Activated T-helper 2 cell treated with anti-CD3 and anti-CD28 coated beads, Interferon-gamma antibody, Interleukin-2, Interleukin-4, amounts not matched to agents 10 μg/mL and 5 μg/mL and 100 μg/mL, durations not matched to agents 14 hours and 24 hours and 36 hours (primary cell): ENCODE measurements at regions not wholly inside any gene's neighbourhood (a gene's known extent, or its start where the extent isn't known, plus 50 kb on each side); places are given as distances from the start of the nearest gene placed in this dataset.

Experiments
- DNase-seq: peaks from one replicate; pipeline ENCODE4 v3.0.0; 2021; ENCODE audit warnings: low spot score
- H3K27ac Mint-ChIP-seq: one replicate; pipeline ENCODE4 v1.8.0; 2021; ENCODE audit warnings: mixed read lengths
- H3K27me3 Mint-ChIP-seq: one replicate; pipeline ENCODE4 v1.8.0; 2021; ENCODE audit warnings: low read depth, mixed read lengths
- H3K36me3 Mint-ChIP-seq: one replicate; pipeline ENCODE4 v1.8.0; 2021; ENCODE audit warnings: low read depth, mixed read lengths
- H3K4me1 Mint-ChIP-seq: one replicate; pipeline ENCODE4 v1.8.0; 2021; ENCODE audit warnings: low read depth, mixed read lengths
- H3K4me3 Mint-ChIP-seq: one replicate; pipeline ENCODE4 v1.8.0; 2021; ENCODE audit warnings: low read depth, mild to moderate bottlenecking, moderate library complexity, mixed read lengths
- H3K9me3 Mint-ChIP-seq: one replicate; pipeline ENCODE4 v1.8.0; 2021; ENCODE audit warnings: mixed read lengths
- intact Hi-C: fragments of 100-400 bp; cut with micrococcal nuclease; formaldehyde crosslinking; loops from one replicate; pipeline ENCODE4 v1.15.1; 2023

GRCh38 chr14:42429401-42429800, 822.7 kb downstream of the LRFN5 start:
- Mint-ChIP-seq H3K27ac (no peak overlapping the region), H3K36me3 (no peaks in the 10 kb centered on the region), H3K9me3 (peaks cover 38% of the 10 kb centered on the region), H3K4me3 (no peak overlapping the region), H3K27me3 (no peaks in the 10 kb centered on the region), H3K4me1 (no peaks in the 10 kb centered on the region)
- no peak for DNase-seq
- intact Hi-C loops: no loop called here

GRCh38 chr14:42428996-42429395, 822.3 kb downstream of the LRFN5 start:
- no peak for DNase-seq
- no peaks in the 10 kb centered on the region for H3K36me3 Mint-ChIP-seq

GRCh38 chr14:42424501-42424900, 817.8 kb downstream of the LRFN5 start:
- Mint-ChIP-seq H3K36me3 (no peaks in the 10 kb centered on the region), H3K27me3 (no peaks in the 10 kb centered on the region), H3K9me3 (peaks cover 10% of the 10 kb centered on the region), H3K4me1 (no peaks in the 10 kb centered on the region), H3K4me3 (no peak overlapping the region), H3K27ac (no peak overlapping the region)
- intact Hi-C loops: no loop called here
- DNase-seq: no peak

More at GRCh38 chr14:42428996-42429395, 822.3 kb downstream of the LRFN5 start:
- H3K4me1 Mint-ChIP-seq: no peaks in the 10 kb centered on the region
- intact Hi-C loops: no loop called here
- H3K27ac Mint-ChIP-seq: no peak overlapping the region
- H3K4me3 Mint-ChIP-seq: no peak overlapping the region
- no peaks in the 10 kb centered on the region for H3K27me3 Mint-ChIP-seq
- peaks cover 36% of the 10 kb centered on the region for H3K9me3 Mint-ChIP-seq

GRCh38 chr14:42421377-42422078, 814.9 kb downstream of the LRFN5 start:
- Mint-ChIP-seq H3K36me3 (no peaks in the 10 kb centered on the region), H3K27me3 (no peaks in the 10 kb centered on the region), H3K4me1 (no peaks in the 10 kb centered on the region), H3K9me3 (peaks cover 12% of the 10 kb centered on the region), H3K4me3 (no peak overlapping the region), H3K27ac (no peak overlapping the region)
- DNase-seq: no peak
- intact Hi-C loops: no loop called here

- Mint-ChIP-seq H3K36me3 (no peaks in the 10 kb centered on the region), H3K27me3 (no peaks in the 10 kb centered on the region), H3K27ac (no peak overlapping the region), H3K4me1 (no peaks in the 10 kb centered on the region), H3K4me3 (no peak overlapping the region), H3K9me3 (peaks cover 15% of the 10 kb centered on the region)
- no peak for DNase-seq
- intact Hi-C loops: no loop called here
Observed at GRCh38 chr14:42420071-42420470, 813.4 kb downstream of the LRFN5 start.

- no peaks in the 10 kb centered on the region for H3K27me3 Mint-ChIP-seq
- H3K36me3 Mint-ChIP-seq: no peaks in the 10 kb centered on the region
- no peak overlapping the region for H3K4me3 Mint-ChIP-seq
- peaks cover 36% of the 10 kb centered on the region for H3K9me3 Mint-ChIP-seq
- DNase-seq: no peak
- no peaks in the 10 kb centered on the region for H3K4me1 Mint-ChIP-seq
- no peak overlapping the region for H3K27ac Mint-ChIP-seq
- intact Hi-C loops: no loop called here
Observed at GRCh38 chr14:42407153-42407552, 800.5 kb downstream of the LRFN5 start.

GRCh38 chr14:42391146-42391834, 784.6 kb downstream of the LRFN5 start:
- no peak for DNase-seq
- Mint-ChIP-seq H3K4me3 (no peak overlapping the region), H3K27me3 (no peaks in the 10 kb centered on the region), H3K36me3 (no peaks in the 10 kb centered on the region), H3K4me1 (no peaks in the 10 kb centered on the region), H3K9me3 (peaks cover 38% of the 10 kb centered on the region), H3K27ac (no peak overlapping the region)
- intact Hi-C loops: no loop called here

GRCh38 chr14:42378880-42379279, 772.2 kb downstream of the LRFN5 start:
- H3K4me1 Mint-ChIP-seq: no peaks in the 10 kb centered on the region
- H3K36me3 Mint-ChIP-seq: no peaks in the 10 kb centered on the region
- H3K27me3 Mint-ChIP-seq: no peaks in the 10 kb centered on the region
- DNase-seq: no peak
- H3K4me3 Mint-ChIP-seq: no peak overlapping the region
- no peak overlapping the region for H3K27ac Mint-ChIP-seq
- peaks cover 26% of the 10 kb centered on the region for H3K9me3 Mint-ChIP-seq
- intact Hi-C loops: no loop called here

- no peak overlapping the region for H3K27ac Mint-ChIP-seq
- H3K36me3 Mint-ChIP-seq: no peaks in the 10 kb centered on the region
- peaks cover 31% of the 10 kb centered on the region for H3K9me3 Mint-ChIP-seq
- H3K27me3 Mint-ChIP-seq: no peaks in the 10 kb centered on the region
- no peak for DNase-seq
- H3K4me3 Mint-ChIP-seq: no peak overlapping the region
- intact Hi-C loops: no loop called here
- H3K4me1 Mint-ChIP-seq: no peaks in the 10 kb centered on the region
Observed at GRCh38 chr14:42378274-42378673, 771.6 kb downstream of the LRFN5 start.

- Mint-ChIP-seq H3K4me3 (no peak overlapping the region), H3K27ac (no peak overlapping the region), H3K27me3 (no peaks in the 10 kb centered on the region), H3K9me3 (peaks cover 34% of the 10 kb centered on the region), H3K36me3 (no peaks in the 10 kb centered on the region), H3K4me1 (no peaks in the 10 kb centered on the region)
- intact Hi-C loops: no loop called here
- no peak for DNase-seq
Observed at GRCh38 chr14:42374332-42374731, 767.7 kb downstream of the LRFN5 start.

- intact Hi-C loops: no loop called here
- no peaks in the 10 kb centered on the region for H3K27me3 Mint-ChIP-seq
- peaks cover 27% of the 10 kb centered on the region for H3K9me3 Mint-ChIP-seq
- H3K4me1 Mint-ChIP-seq: no peaks in the 10 kb centered on the region
- DNase-seq: no peak
- no peak overlapping the region for H3K27ac Mint-ChIP-seq
- no peak overlapping the region for H3K4me3 Mint-ChIP-seq
- no peaks in the 10 kb centered on the region for H3K36me3 Mint-ChIP-seq
Observed at GRCh38 chr14:42370056-42370455, 763.4 kb downstream of the LRFN5 start.

GRCh38 chr14:42368234-42368633, 761.6 kb downstream of the LRFN5 start:
- Mint-ChIP-seq H3K36me3 (no peaks in the 10 kb centered on the region), H3K4me1 (no peaks in the 10 kb centered on the region), H3K27ac (no peak overlapping the region), H3K27me3 (no peaks in the 10 kb centered on the region), H3K9me3 (peaks cover 29% of the 10 kb centered on the region), H3K4me3 (no peak overlapping the region)
- DNase-seq: no peak
- intact Hi-C loops: no loop called here

GRCh38 chr14:42353315-42353714, 746.6 kb downstream of the LRFN5 start:
- peaks cover 19% of the 10 kb centered on the region for H3K9me3 Mint-ChIP-seq
- intact Hi-C loops: no loop called here
- H3K36me3 Mint-ChIP-seq: no peaks in the 10 kb centered on the region

More at GRCh38 chr14:42353315-42353714, 746.6 kb downstream of the LRFN5 start:
- no peaks in the 10 kb centered on the region for H3K4me1 Mint-ChIP-seq
- no peaks in the 10 kb centered on the region for H3K27me3 Mint-ChIP-seq
- no peak overlapping the region for H3K27ac Mint-ChIP-seq
- H3K4me3 Mint-ChIP-seq: no peak overlapping the region
- DNase-seq: no peak
